ENCODE measurements at regions not wholly inside any gene's neighbourhood (a gene's known extent, or its start where the extent isn't known, plus 50 kb on each side); places are given as distances from the start of the nearest gene placed in this dataset.
"Not testable (repeated sequence)": the region's sequence is repeated elsewhere in the genome, so short reads cannot be mapped to it uniquely, and the experiment has no call there.

DNA sequence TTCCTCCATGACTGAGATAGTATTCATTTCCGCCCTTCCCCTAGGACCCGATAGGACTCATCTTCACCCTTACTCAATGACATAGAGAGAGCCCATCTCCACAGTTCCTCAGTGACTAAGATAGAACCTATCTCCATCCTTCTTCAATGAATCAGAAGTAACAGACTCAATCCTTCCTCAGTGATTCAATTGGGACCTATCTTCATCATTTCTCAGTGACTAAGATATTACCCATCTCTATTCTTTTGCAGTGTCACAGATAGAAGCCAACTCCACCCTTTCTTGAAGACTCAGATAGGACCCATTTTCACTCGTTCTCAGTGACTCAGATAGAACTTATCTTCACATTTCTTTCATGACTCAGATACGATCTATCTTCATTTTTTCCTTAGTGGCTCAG, 164.6 kb downstream of the FBXO4 start:
- no peak for DNase-seq (ENCODE audit: low read depth)

- no peak for DNase-seq (ENCODE audit: low read depth)
These were observed 165.1 kb downstream of the FBXO4 start for GRCh38 chr5:42090162-42090561.

- not testable (repeated sequence) for DNase-seq (ENCODE audit: low read depth)
These were observed 174.8 kb downstream of the FBXO4 start for GRCh38 chr5:42099846-42100245.

DNA sequence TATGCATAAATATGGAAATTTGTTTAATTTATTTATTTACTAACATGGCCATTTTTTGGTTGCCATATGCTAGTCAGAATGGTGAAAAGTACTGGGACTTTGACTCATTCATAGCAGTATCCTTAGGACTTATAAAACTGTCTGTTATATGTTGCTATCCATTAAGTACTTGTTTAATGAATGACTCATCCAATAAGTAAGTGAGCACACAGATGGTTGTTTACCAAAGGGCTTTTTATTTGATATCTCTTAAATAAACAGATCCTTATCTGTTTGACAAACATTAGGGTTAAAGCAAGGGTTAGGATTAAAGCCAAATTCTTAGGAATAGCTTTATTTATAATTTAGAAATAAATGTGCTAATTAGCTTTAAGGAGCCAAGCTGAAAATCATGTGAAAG, 183.4 kb downstream of the FBXO4 start:
- DNase-seq (ENCODE audit: low read depth), result no peak

GRCh38 chr5:42109006-42109572, 184.0 kb downstream of the FBXO4 start:
- DNase-seq (ENCODE audit: low read depth), result no peak

- DNase-seq (ENCODE audit: low read depth), result not testable (repeated sequence)
These were observed 190.6 kb downstream of the FBXO4 start for GRCh38 chr5:42115721-42116120.

- no peak for DNase-seq (ENCODE audit: low read depth)
These were observed 195.0 kb downstream of the FBXO4 start for GRCh38 chr5:42120070-42120469.

DNA sequence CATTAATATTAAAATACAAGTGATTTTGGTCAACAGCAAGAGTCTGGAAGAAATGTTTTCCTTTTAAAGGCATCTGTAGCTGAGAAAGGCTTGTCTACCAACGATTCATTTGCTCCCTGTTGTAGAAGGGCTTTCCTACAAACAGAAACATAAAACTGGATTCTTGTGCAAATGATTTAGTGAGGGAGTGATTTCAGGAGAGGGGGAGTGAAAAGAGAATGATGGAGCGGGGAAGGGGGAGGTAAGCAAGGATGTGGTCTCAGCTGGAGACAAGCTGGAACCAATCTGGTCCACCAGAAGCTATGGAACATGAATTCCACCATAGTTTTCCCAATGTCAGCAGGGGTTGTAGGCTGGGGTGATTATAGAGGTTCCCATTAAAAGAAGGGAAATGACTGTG, 196.3 kb downstream of the FBXO4 start:
- DNase-seq (ENCODE audit: low read depth), result no peak

DNA sequence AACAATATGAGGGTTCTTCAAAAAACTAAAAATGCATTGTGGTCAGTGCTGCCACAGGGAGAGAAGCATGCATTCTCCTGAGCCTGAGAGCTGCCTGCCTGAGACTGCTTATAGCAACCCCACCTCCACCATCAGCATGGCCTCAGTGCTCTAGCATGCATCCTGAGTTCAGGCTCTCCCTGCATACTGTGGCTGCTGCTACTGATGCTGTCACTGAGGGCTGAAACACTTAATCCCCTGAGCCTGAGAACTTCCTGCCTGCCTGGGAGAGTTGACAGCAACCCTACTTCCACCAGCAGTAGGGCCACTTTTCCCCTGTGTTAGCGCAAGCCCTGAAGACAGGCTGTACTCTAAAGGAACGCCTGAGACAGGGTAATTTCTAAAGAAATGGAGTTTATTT, 206.0 kb downstream of the FBXO4 start:
- no peak for DNase-seq (ENCODE audit: low read depth)

- no peak for DNase-seq (ENCODE audit: low read depth)
These were observed 218.3 kb downstream of the FBXO4 start for GRCh38 chr5:42143361-42143760.

GRCh38 chr5:42148813-42149212, 223.7 kb downstream of the FBXO4 start:
- no peak for DNase-seq (ENCODE audit: low read depth)

GRCh38 chr5:42157215-42157614, 232.1 kb downstream of the FBXO4 start:
- DNase-seq (ENCODE audit: low read depth), result no peak

GRCh38 chr5:42163083-42163482, 238.0 kb downstream of the FBXO4 start:
- DNase-seq (ENCODE audit: low read depth), result no peak

- DNase-seq (ENCODE audit: low read depth), result no peak
These were observed 243.1 kb downstream of the FBXO4 start for GRCh38 chr5:42168091-42168670.

DNA sequence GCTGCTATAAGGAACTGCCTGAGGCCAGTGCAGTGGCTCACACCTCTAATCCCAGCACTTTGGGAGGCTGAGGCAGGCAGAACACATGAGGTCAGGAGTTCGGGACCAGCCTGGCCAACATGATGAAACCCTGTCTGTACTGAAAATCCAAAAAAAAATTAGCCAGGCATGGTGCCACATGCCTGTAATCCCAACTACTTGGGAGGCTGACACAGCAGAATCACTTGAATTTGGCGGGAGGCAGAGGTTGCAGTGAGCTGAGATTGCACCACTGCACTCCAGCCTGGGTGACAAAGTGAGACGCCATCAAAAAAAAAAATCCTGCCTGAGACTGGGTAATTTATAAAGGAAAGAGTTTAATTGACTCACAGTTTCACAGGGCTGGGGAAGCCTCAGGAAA, 247.1 kb upstream of the GHR start:
- not testable (repeated sequence) for DNase-seq (ENCODE audit: low read depth)

DNA sequence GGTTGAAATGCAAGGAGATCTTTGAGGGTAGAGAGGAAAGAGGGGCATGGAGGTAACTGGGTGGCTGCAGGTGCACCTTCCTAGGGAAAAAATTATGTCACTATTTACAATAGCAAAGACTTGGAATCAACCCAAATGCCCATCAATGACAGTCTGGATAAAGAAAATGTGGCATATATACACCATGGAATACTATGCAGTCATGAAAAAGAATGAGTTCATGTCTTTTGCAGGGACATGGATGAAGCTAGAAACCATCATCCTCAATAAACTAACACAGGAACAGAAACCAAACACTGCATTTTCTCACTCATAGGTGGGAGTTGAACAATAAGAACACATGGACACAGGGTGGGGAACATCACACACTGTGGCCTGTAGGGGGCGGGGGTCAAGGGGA, 243.4 kb upstream of the GHR start:
- DNase-seq (ENCODE audit: low read depth), result not testable (repeated sequence)

DNA sequence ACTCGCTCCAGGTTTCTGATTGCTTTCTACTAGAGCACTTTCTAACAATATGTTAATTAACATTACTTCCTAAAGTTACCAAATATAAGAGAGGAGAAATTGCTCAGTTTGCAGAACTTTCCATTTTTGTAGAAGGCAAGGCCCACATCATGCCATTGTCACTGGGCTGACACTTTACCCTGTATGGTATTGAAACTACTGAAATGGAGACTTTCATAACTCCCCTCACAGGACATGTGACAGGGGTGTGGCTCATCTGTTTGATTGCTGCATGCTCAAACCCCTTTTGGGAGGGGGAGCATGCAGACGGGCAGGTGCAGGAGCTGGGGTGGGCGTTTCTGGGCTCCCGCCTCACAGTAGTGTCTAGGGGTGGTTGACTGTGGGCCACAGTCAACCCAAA, 206.3 kb upstream of the GHR start:
- DNase-seq (ENCODE audit: low read depth), result no peak

DNA sequence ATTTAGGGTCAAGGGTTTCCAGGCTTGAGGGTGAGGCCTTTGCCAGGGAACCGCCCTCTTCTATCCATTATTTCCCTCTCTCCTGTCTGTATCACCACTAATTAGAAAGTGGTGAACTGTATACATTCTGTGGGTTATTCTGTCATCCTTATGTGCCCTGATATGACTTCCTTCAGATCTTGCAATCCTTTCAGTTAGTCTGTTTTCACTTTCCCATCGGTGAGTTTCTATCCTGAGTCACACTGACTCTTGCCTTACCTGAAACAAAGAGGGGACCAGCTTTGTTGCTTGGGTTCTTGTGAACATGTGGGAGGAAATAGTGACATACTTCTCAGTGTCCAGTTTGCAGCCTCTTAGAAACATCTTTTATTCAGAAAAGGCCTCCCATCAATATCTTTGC, 205.4 kb upstream of the GHR start:
- DNase-seq (ENCODE audit: low read depth), result no peak

DNA sequence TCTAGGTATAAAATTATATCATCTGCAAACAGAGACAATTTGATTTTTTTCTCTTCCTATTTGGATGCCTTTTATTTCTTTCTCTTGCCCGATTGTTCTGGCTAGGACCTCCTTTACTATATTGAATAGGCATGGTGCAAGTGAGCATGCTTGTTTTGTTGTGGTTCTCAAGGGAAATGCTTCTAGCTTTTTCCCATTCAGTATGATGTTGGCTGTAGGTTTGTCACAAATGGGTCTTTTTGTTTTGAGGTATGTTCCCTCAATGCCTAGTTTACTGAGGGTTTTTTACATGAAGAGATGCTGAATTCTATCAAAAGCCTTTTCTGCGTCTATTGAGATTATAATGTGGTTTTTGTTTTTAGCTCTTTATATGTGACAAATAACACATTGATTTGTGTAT, 198.2 kb upstream of the GHR start:
- no peak for DNase-seq (ENCODE audit: low read depth)

DNA sequence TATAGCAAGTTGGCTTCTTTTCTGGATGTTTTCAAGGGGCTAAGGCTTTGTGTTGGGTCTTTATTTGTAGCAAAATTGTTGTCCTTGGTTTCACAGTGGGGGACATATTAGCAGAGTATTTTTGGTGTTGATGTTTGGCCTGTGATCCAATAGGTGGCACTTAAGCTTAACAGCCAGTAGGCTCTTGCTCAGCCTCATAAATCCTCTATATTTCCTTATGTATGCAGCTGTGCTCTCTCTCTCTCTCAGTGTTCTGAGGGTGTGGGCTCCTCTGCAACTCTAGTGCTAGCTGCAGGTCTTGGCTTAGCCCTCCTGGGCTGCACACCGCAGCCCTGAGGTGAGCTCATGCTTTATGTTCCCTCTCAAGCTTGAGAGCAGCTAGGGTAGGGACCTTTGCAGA, 195.0 kb upstream of the GHR start:
- DNase-seq (ENCODE audit: low read depth), result no peak

- DNase-seq (ENCODE audit: low read depth), result no peak
These were observed 192.4 kb upstream of the GHR start for GRCh38 chr5:42230839-42231238.

DNA sequence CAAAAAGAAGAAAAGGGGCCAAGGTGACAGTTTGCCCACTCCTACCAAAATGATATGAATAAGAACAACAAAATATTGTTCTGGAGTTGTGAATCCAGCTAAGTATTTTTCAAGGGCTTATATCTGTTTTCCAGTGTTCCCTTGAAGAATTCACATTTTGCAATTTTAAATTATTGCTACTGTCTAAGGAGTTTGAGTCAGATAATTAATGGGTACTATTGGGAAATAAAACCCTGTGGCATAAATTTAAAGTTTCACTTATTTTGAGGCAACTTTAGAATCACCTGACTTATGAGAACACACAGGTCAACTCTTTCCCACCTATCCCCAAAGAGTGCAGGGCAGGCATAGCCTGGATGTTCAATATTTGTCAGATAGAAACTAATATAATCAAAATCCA, 188.0 kb upstream of the GHR start:
- no peak for DNase-seq (ENCODE audit: low read depth)

- no peak for DNase-seq (ENCODE audit: low read depth)
These were observed 187.4 kb upstream of the GHR start for GRCh38 chr5:42235837-42236236.

DNA sequence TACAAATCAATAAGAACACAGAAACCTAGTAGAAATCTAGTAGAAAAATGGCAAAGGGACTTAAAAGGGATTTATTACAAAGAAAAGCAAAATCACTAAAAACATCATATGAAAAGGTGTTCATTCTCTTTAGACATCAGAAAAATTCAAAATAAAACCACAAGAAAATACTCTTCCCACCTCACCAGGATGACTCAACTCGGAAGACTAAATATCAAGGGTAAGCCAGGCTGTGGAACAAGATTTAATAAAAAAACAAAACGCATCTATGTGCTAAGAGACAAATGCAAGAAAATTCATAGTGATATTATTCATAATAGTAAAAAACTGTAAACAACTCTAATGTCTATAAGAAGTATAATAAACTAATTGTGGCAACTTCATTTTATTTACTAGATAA, 181.6 kb upstream of the GHR start:
- DNase-seq (ENCODE audit: low read depth), result no peak

DNA sequence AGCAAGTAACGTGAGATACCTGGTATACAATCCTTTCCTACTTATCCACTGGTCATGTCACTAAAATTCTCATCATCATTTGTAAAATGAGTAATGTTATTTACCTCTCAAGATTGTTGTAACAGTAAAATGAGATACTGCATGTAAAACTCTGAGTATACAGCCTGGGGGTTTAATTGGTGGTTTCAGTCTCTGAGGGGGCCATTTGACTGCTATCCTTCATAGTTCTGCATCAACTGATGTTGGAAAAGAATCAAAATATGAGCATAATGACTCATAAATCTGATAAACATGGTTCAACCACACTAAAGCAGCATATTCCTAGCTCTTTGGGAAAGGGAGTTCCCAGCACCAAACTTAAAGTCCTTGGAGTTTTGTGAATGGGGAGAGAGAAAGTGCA, 181.0 kb upstream of the GHR start:
- no peak for DNase-seq (ENCODE audit: low read depth)
